Uterus (tissue), 2 donors: ENCODE measurements at regions not wholly inside any gene's neighbourhood (a gene's known extent, or its start where the extent isn't known, plus 50 kb on each side); places are given as distances from the start of the nearest gene placed in this dataset.

Source experiments
- CTCF ChIP-seq, 4 experiments: fragments of 200-600 bp in 2 of 4; fragments of 450-650 bp in 2 of 4; sonication (generic) in 2 of 4; IDR thresholded peaks; one replicate each; pipeline ENCODE4 v1.5.1; 2016 to 2019; ENCODE audit warnings: antibody characterized with exemption in 4 of 4, mild to moderate bottlenecking in 2 of 4, moderate library complexity in 1 of 4
- POLR2A ChIP-seq, 2 donors: fragments of 450-650 bp; IDR thresholded peaks; one replicate each; pipeline ENCODE4 v1.6.1; 2016; ENCODE audit warnings: antibody characterized with exemption in 2 of 2, mild to moderate bottlenecking in 1 of 2, moderate library complexity in 1 of 2

DNA sequence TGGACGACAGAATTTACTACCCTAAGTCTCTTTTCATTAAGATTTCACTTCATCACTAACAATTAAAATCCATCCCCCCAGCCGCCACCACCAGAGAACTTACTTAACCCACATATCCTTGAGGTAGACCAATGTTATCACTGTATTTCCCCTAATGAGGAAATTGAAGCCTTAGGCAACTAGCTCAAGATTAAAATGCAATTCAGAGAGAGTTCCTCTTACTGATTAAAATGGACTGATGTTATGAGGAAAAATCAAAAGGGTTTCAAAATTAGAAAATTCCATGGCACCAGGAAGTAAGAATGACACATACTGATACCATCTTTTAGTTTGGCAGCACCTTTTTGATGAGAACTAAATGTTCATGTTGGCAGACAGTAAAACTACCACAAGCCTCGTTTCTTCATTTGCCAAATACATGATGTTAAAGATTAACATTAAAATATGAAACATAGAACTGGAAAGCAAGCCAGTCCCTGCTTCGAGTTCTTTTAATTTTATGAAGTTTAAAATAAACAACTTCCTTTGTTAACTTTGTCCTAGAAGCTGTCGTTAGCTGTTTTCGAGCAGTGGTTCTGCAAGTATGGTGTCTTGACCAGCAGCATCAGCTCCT is 69.3 kb upstream of the CCDC160 start:
- TF ChIP-seq CTCF (IDR thresholded peaks at IDR 0.05) (no peak), POLR2A (IDR thresholded peaks at IDR 0.05) (no peak)
